GM12892 (cell line): ENCODE measurements at regions not wholly inside any gene's neighbourhood (a gene's known extent, or its start where the extent isn't known, plus 50 kb on each side); places are given as distances from the start of the nearest gene placed in this dataset.

Experiments
- POLR2A ChIP-seq: IDR thresholded peaks from 2 replicates; pipeline ENCODE4 v1.6.1; 2011; ENCODE audit warnings: low read depth, low read length, control low read depth
- POLR2AphosphoS5 ChIP-seq: IDR thresholded peaks from 2 replicates; pipeline ENCODE4 v1.6.1; 2011; ENCODE audit warnings: low read depth, low read length, control low read depth
- TAF1 ChIP-seq: IDR thresholded peaks from 2 replicates; pipeline ENCODE4 v1.6.1; 2011; ENCODE audit warnings: low read depth, mild to moderate bottlenecking, control low read depth, low read length, borderline replicate concordance

DNA sequence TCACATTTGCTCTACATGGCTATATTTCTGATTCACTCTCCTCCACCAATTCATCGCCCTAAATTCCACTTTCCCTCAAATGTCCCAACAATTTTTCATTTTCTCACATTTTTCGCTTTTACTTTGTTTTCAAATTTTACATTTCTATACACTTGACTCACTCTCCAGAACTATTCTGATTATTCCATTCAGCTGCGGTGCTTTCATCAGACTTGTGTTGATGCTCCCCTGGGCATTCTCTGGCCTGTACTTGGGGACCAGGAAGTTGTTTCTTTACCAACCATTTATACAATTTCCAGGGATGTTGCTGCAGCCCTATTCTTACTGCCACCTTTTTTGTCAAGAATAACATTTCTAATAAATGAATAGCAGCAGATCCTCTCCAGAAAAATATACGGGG lies 444.8 kb downstream of the MAFB start:
- TF ChIP-seq POLR2A (no peak), POLR2AphosphoS5 (no peak), TAF1 (no peak)
